HG02588 (cell line): ENCODE measurements at regions not wholly inside any gene's neighbourhood (a gene's known extent, or its start where the extent isn't known, plus 50 kb on each side); places are given as distances from the start of the nearest gene placed in this dataset.

Experiments
- ATAC-seq: cut with Tn5 transposase; IDR thresholded peaks from one replicate; pipeline ENCODE4 v1.9.1; 2021; ENCODE audit warnings: mild to moderate bottlenecking, moderate library complexity; ENCODE audit not compliant: unreplicated experiment

- ATAC-seq = no peak
Measured at GRCh38 chr3:144361002-144361401, 389.4 kb downstream of the DIPK2A start.

GRCh38 chr3:144362126-144362525, 390.5 kb downstream of the DIPK2A start:
- ATAC-seq = no peak

GRCh38 chr3:144363856-144364255, 392.2 kb downstream of the DIPK2A start:
- ATAC-seq = no peak

- no peak for ATAC-seq
Measured at GRCh38 chr3:144364737-144365136, 393.1 kb downstream of the DIPK2A start.

- ATAC-seq = no peak
Measured at GRCh38 chr3:144369129-144369879, 397.7 kb downstream of the DIPK2A start.

- no peak for ATAC-seq
Measured at GRCh38 chr3:144375088-144375487, 403.5 kb downstream of the DIPK2A start.

GRCh38 chr3:144380849-144381248, 409.2 kb downstream of the DIPK2A start:
- no peak for ATAC-seq

GRCh38 chr3:144381607-144382006, 410.0 kb downstream of the DIPK2A start:
- ATAC-seq = no peak

- no peak for ATAC-seq
Measured at GRCh38 chr3:144384241-144384979, 412.8 kb downstream of the DIPK2A start.

GRCh38 chr3:144390786-144391185, 419.2 kb downstream of the DIPK2A start:
- ATAC-seq = no peak

- ATAC-seq = no peak
Measured at GRCh38 chr3:144391236-144391635, 419.6 kb downstream of the DIPK2A start.

- ATAC-seq = no peak
Measured at GRCh38 chr3:144394032-144394431, 422.4 kb downstream of the DIPK2A start.

GRCh38 chr3:144402430-144402829, 430.8 kb downstream of the DIPK2A start:
- ATAC-seq = no peak

- ATAC-seq = no peak
Measured at GRCh38 chr3:144403040-144403457, 431.4 kb downstream of the DIPK2A start.

GRCh38 chr3:144407335-144407734, 435.7 kb downstream of the DIPK2A start:
- ATAC-seq = no peak

- ATAC-seq = no peak
Measured at GRCh38 chr3:144409319-144409718, 437.7 kb downstream of the DIPK2A start.

- no peak for ATAC-seq
Measured at GRCh38 chr3:144413068-144413467, 441.4 kb downstream of the DIPK2A start.

GRCh38 chr3:144415492-144415891, 443.9 kb downstream of the DIPK2A start:
- no peak for ATAC-seq

- no peak for ATAC-seq
Measured at GRCh38 chr3:144424606-144425005, 453.0 kb downstream of the DIPK2A start.

GRCh38 chr3:144426366-144426765, 454.7 kb downstream of the DIPK2A start:
- ATAC-seq = no peak

- no peak for ATAC-seq
Measured at GRCh38 chr3:144426967-144427366, 455.3 kb downstream of the DIPK2A start.

- ATAC-seq = peak; percentile 60
Measured at GRCh38 chr3:144429719-144430121, 458.1 kb downstream of the DIPK2A start.
